ENCODE measurements at regions not wholly inside any gene's neighbourhood (a gene's known extent, or its start where the extent isn't known, plus 50 kb on each side); places are given as distances from the start of the nearest gene placed in this dataset.
"Not testable (repeated sequence)": the region's sequence is repeated elsewhere in the genome, so short reads cannot be mapped to it uniquely, and the experiment has no call there.

DNA sequence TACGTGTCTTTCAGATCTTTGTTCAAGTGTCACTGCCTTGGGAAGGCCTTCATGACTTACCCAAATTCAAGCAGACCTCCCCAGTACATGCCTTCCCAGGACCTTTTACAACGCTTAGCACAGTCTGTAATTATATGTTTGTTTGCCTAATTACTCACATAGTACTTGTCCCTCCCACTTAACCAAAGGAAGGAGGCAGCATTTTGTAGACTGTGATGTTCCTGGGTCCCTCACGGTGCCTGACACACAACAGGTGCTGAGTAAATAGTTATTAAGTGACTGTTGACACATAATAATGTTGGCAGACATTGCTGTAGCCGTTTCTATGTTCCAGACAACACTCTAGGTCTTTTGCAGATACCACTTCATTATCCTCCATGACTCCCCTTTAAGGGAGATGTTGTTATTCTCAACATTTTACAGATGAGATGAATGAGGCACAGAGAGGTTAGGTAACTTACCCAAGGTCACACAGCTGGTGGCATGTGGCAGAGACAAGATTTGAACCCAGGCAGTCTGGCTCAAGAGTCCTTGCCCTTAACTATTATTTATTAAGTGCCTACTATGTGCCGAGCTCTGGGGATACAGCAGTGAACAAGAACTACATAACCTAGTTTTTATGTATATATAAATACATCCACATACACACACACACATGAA is 130.7 kb downstream of the PHETA1 start:
- Histone ChIP-seq H3K4me3 (ENCODE audit: low read length) (no peak overlapping the region), H3K27me3 (replicated peaks; ENCODE audit: insufficient read depth, low read length) (no peaks in the 10 kb centered on the region), H3K79me2 (ENCODE audit: low read length) (no peaks in the 10 kb centered on the region), H3K9me2 (replicated peaks; ENCODE audit: insufficient read depth, low read length) (no peaks in the 10 kb centered on the region), H4K20me1 (ENCODE audit: insufficient read depth, low read length) (no peaks in the 10 kb centered on the region), H3K9me3 (replicated peaks; ENCODE audit: insufficient read depth, low read length) (no peaks in the 10 kb centered on the region), H3K27ac (ENCODE audit: low read length) (no peak overlapping the region), H3K4me1 (ENCODE audit: low read length) (no peaks in the 10 kb centered on the region), H3K9ac (ENCODE audit: low read length) (no peak overlapping the region), H3F3A (ENCODE audit: insufficient read depth, low read length) (no peaks in the 10 kb centered on the region), H2AFZ (ENCODE audit: low read length) (no peak overlapping the region), H3K4me2 (ENCODE audit: low read depth, low read length) (no peak overlapping the region), H3K36me3 (replicated peaks; ENCODE audit: insufficient read depth, low read length) (no peaks in the 10 kb centered on the region)
- no peak for TF ChIP-seq EZH2 (optimal IDR thresholded peaks at IDR 0.05; ENCODE audit: low read depth, low read length)
- no peak for TF ChIP-seq EZH2phosphoT487 (IDR thresholded peaks at IDR 0.05; ENCODE audit: low read length)
- TF ChIP-seq, protein P1, sequence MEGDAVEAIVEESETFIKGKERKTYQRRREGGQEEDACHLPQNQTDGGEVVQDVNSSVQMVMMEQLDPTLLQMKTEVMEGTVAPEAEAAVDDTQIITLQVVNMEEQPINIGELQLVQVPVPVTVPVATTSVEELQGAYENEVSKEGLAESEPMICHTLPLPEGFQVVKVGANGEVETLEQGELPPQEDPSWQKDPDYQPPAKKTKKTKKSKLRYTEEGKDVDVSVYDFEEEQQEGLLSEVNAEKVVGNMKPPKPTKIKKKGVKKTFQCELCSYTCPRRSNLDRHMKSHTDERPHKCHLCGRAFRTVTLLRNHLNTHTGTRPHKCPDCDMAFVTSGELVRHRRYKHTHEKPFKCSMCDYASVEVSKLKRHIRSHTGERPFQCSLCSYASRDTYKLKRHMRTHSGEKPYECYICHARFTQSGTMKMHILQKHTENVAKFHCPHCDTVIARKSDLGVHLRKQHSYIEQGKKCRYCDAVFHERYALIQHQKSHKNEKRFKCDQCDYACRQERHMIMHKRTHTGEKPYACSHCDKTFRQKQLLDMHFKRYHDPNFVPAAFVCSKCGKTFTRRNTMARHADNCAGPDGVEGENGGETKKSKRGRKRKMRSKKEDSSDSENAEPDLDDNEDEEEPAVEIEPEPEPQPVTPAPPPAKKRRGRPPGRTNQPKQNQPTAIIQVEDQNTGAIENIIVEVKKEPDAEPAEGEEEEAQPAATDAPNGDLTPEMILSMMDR (IDR thresholded peaks at IDR 0.05; ENCODE audit: low read length): no peak
- DNase-seq: no peak

DNA sequence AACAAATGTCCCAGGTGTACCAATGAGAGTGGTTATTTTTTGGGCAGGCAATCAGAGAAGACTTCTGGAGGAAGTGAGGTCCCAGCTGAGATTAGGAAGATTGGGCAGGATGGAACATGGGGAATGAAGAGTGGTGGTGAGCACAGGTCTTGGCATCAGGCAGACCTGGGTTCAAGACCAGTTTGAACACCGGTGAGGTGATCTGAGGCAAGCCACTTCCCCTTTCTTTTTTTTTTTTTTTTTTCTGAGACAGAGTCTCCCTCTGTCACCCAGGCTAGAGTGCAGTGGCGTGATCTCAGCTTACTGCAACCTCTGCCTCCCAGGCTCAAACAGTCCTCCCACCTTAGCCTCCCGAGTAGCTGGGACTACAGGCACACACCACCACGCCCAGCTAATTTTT is 134.4 kb downstream of the PHETA1 start:
- H3K9me3 ChIP-seq (replicated peaks; ENCODE audit: insufficient read depth, low read length); H2AFZ ChIP-seq (ENCODE audit: low read length); H4K20me1 ChIP-seq (ENCODE audit: insufficient read depth, low read length); H3K27ac ChIP-seq (ENCODE audit: low read length); H3K4me2 ChIP-seq (ENCODE audit: low read depth, low read length); H3K36me3 ChIP-seq (replicated peaks; ENCODE audit: insufficient read depth, low read length); DNase-seq; H3K4me3 ChIP-seq (ENCODE audit: low read length); H3K4me1 ChIP-seq (ENCODE audit: low read length); H3K27me3 ChIP-seq (replicated peaks; ENCODE audit: insufficient read depth, low read length); H3K79me2 ChIP-seq (ENCODE audit: low read length); H3K9me2 ChIP-seq (replicated peaks; ENCODE audit: insufficient read depth, low read length); H3K9ac ChIP-seq (ENCODE audit: low read length); H3F3A ChIP-seq (ENCODE audit: insufficient read depth, low read length): not testable (repeated sequence)

DNA sequence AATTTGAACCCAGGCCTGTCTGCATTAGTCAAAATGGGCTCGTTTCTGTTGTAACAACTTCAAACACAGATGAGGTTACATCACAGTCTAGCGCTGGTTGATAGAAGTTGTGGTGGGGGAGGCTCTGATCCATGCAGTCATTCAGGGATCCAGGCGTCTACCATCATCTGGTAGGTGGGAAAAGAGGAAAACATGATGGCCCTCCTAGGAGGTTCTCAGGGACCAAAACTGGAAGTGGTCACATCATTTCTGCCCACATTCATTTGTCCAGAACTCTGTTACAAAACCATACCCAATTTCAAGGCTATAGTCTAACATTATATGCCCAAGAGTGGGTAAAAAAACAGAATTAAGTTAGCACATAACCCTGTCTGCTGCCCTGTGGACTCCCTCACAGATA is 135.1 kb downstream of the PHETA1 start:
- H3K27me3 ChIP-seq (replicated peaks; ENCODE audit: insufficient read depth, low read length): no peaks in the 10 kb centered on the region
- H3K9me2 ChIP-seq (replicated peaks; ENCODE audit: insufficient read depth, low read length): no peaks in the 10 kb centered on the region
- TF ChIP-seq EZH2phosphoT487 (IDR thresholded peaks at IDR 0.05; ENCODE audit: low read length) (no peak), EZH2 (optimal IDR thresholded peaks at IDR 0.05; ENCODE audit: low read depth, low read length) (no peak)
- TF ChIP-seq, protein P1 (IDR thresholded peaks at IDR 0.05; ENCODE audit: low read length): no peak

DNA sequence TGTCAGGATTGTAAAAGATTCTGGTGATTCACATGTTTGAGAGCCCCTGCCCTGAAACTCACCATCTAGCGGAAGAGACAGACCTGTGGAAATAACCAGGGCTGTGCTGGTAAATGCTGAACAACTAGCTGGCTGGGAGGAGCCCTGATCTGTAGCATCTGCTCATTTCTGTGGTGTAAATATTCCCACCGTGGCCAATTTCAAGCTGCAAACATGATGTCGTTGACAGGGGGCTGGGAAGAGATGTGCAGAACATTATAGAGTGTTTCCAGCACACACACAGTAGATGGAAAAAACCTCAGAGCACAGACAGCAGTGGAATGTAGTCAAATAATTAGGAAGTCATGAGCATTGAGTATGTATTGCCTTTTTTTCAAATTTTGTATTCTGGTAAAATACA is 138.2 kb downstream of the PHETA1 start:
- H3K79me2 ChIP-seq (ENCODE audit: low read length): no peaks in the 10 kb centered on the region
- H3K9me3 ChIP-seq (replicated peaks; ENCODE audit: insufficient read depth, low read length): no peaks in the 10 kb centered on the region
- no peak overlapping the region for H3K4me3 ChIP-seq (ENCODE audit: low read length)

More for the DNA sequence above, 135.1 kb downstream of the PHETA1 start:
- no peaks in the 10 kb centered on the region for H3K79me2 ChIP-seq (ENCODE audit: low read length)
- no peaks in the 10 kb centered on the region for H3K36me3 ChIP-seq (replicated peaks; ENCODE audit: insufficient read depth, low read length)
- no peak overlapping the region for H3K27ac ChIP-seq (ENCODE audit: low read length)
- no peaks in the 10 kb centered on the region for H3K9me3 ChIP-seq (replicated peaks; ENCODE audit: insufficient read depth, low read length)
- no peak for DNase-seq
- no peak overlapping the region for H3K4me3 ChIP-seq (ENCODE audit: low read length)
- H3K9ac ChIP-seq (ENCODE audit: low read length): no peak overlapping the region
- no peaks in the 10 kb centered on the region for H3F3A ChIP-seq (ENCODE audit: insufficient read depth, low read length)
- no peaks in the 10 kb centered on the region for H4K20me1 ChIP-seq (ENCODE audit: insufficient read depth, low read length)
- H3K4me1 ChIP-seq (ENCODE audit: low read length): no peaks in the 10 kb centered on the region
- H2AFZ ChIP-seq (ENCODE audit: low read length): no peak overlapping the region
- no peak overlapping the region for H3K4me2 ChIP-seq (ENCODE audit: low read depth, low read length)

More for the DNA sequence above, 138.2 kb downstream of the PHETA1 start:
- Histone ChIP-seq H3K27ac (ENCODE audit: low read length) (no peak overlapping the region), H3F3A (ENCODE audit: insufficient read depth, low read length) (no peaks in the 10 kb centered on the region), H4K20me1 (ENCODE audit: insufficient read depth, low read length) (no peaks in the 10 kb centered on the region), H2AFZ (ENCODE audit: low read length) (no peak overlapping the region), H3K36me3 (replicated peaks; ENCODE audit: insufficient read depth, low read length) (no peaks in the 10 kb centered on the region), H3K9ac (ENCODE audit: low read length) (no peak overlapping the region), H3K4me2 (ENCODE audit: low read depth, low read length) (no peak overlapping the region), H3K27me3 (replicated peaks; ENCODE audit: insufficient read depth, low read length) (no peaks in the 10 kb centered on the region), H3K4me1 (ENCODE audit: low read length) (no peaks in the 10 kb centered on the region), H3K9me2 (replicated peaks; ENCODE audit: insufficient read depth, low read length) (no peaks in the 10 kb centered on the region)
- DNase-seq: no peak
- TF ChIP-seq, protein P1 (IDR thresholded peaks at IDR 0.05; ENCODE audit: low read length): no peak
- TF ChIP-seq EZH2phosphoT487 (IDR thresholded peaks at IDR 0.05; ENCODE audit: low read length) (no peak), EZH2 (optimal IDR thresholded peaks at IDR 0.05; ENCODE audit: low read depth, low read length) (no peak)

Measured in MM.1S (cell line).